GM18867 (cell line): ENCODE measurements at regions not wholly inside any gene's neighbourhood (a gene's known extent, or its start where the extent isn't known, plus 50 kb on each side); places are given as distances from the start of the nearest gene placed in this dataset.

ENCODE experiments used
- ATAC-seq: cut with Tn5 transposase; IDR thresholded peaks from one replicate; pipeline ENCODE4 v1.9.1; 2021; ENCODE audit warnings: mild to moderate bottlenecking, moderate library complexity; ENCODE audit not compliant: unreplicated experiment

GRCh38 chr9:105141976-105142250 lies 102.5 kb upstream of the SLC44A1 start:
- no peak for ATAC-seq

DNA sequence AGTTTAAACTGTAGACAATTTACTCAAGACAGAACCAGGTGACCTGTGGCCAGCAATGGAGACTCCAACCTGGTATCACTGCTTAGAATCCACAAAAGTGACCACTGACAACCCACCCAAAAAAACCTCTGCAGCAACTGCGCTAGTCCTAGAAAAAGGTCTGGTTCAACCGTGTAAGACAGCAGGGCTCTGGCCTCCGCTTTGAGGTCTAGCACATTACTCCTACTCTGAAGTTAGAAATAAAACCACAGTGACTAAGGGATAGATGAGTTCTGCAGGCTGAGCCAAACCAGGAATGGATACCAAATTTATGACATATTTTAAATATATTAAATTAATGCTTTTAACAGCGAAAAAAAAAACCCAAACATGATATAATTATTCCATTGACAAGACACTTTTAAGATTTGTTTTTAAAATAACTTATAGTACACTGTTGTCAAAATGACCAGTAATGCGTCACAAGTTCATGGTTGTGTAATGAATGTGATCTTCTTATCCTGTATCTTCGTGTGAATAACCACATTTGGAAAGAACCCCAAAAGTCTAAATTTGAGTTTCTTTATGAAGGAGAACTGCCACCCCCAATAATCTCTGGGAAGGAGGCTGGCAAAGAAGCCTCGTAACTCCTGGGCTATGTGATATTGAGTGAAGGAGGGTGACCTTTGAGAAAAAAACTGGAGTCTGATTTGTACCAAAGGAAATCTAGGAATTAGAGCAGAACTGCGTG lies 101.9 kb upstream of the SLC44A1 start:
- ATAC-seq, result no peak

DNA sequence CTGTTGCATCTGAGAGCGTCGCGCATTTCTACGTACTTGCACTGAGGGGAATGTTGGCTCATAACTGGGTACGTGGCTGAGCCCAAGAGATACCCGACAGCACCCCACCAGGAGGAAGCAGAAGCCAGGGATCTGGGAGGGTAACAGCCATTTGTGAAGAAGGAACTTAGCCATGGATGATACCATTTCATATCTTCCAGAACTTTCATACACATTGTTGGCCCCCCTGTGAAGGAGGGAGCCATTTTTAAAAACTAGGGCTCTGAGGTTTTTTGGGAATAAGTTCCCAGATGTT lies 101.4 kb upstream of the SLC44A1 start:
- no peak for ATAC-seq

DNA sequence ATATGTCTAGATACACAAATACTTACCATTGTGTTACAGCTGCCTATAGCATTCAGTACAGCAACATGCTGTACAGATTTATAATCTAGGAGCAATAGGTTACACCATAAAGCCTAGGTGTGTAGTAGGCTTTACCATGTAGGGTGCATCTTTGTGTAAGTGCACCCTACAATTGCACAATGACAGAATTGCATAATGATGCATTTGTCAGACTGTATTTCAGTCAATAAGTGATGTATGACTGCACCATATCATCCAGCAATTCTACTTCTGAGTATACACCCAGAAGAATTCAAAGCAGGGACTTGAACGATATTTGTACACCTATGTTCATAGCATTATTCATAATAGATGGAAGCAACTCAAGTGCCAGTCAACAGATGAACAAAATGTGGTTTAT lies 100.4 kb upstream of the SLC44A1 start:
- no peak for ATAC-seq

GRCh38 chr9:105144841-105145240 lies 99.6 kb upstream of the SLC44A1 start:
- no peak for ATAC-seq

- no peak for ATAC-seq
Measured at GRCh38 chr9:105146677-105147076, 97.8 kb upstream of the SLC44A1 start.

GRCh38 chr9:105147110-105147871 lies 97.2 kb upstream of the SLC44A1 start:
- no peak for ATAC-seq

GRCh38 chr9:105148328-105149006 lies 96.0 kb upstream of the SLC44A1 start:
- ATAC-seq, result no peak

DNA sequence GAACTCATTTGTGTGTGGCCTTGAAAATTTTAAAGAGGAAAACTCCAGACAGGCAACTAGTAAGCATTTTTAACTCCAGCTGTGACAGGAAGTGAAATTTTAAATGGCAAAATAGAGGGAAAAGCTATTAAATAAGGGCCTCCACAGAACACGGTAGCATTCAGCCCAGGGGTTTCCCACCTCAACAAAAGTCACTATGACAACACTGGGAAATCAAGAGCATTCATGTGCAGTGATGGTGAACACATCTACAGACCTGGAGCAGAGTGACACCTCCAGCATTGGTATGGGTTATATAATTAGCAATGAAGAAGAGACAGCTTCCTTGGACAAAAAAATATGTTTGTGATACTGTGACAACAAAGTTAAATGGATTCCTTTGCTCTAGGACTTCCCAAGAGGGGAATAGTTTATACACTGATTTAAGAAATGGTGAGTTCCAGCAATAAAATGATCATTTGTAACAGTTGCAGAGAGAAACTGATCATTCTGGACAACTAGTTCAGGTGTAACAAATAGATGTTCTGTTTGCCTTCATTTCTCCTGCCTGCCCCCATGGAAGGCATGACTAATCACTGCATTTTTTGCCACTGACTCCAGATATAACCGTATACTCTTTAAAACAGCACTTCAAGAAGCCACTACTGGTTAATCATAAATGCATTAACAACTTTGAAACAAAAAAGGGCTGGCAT lies 93.3 kb upstream of the SLC44A1 start:
- ATAC-seq, result no peak

GRCh38 chr9:105151686-105151995 lies 92.8 kb upstream of the SLC44A1 start:
- no peak for ATAC-seq

- ATAC-seq, result no peak
Measured at GRCh38 chr9:105154723-105155191, 89.7 kb upstream of the SLC44A1 start.

GRCh38 chr9:105157171-105157583 lies 87.3 kb upstream of the SLC44A1 start:
- peak; percentile 89 for ATAC-seq

DNA sequence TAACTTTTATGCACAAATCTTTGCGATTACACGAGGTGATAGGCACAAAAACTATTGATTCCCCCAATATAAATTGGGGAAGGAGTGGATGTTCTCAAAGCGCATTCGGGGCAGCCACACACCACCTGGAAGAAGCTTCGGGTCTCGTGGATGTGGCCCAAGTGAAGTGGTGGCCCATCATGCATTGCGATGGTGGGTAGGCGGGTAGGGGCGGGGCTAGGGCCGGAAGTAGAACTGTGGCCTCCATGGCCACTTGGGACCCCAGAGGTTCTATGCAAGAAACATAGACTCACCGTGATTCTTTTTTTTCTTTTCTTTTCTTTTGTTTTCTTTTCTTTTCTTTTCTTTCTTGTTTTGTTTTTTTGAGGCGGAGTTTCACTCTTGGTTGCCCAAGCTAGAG lies 86.4 kb upstream of the SLC44A1 start:
- no peak for ATAC-seq

GRCh38 chr9:105158898-105159297 lies 85.6 kb upstream of the SLC44A1 start:
- ATAC-seq, result no peak

DNA sequence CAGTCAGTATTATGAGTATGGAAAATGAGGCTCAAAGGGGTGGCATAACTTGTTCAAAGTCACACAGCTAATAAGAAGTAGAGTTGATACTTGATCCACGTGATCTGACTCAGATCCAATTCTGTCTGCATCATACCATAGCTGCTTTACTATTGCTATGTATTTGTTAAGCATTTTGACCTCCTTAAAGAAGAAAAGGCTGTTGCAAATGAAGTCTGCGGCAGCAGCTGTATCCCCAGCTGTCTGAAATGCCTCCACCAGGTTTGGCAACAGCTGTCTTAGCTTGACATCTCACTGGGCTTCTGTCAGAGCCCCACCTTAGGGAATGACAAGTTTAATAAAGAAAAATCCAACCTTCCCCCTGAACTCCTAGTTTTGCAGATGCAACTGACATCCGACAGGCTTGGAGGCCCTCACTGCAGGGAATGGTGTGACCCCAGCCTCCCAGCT lies 75.6 kb upstream of the SLC44A1 start:
- ATAC-seq, result no peak

- ATAC-seq, result no peak
Measured at GRCh38 chr9:105171076-105171475, 73.4 kb upstream of the SLC44A1 start.

GRCh38 chr9:105171589-105171988 lies 72.9 kb upstream of the SLC44A1 start:
- ATAC-seq, result no peak

GRCh38 chr9:105172436-105172835 lies 72.0 kb upstream of the SLC44A1 start:
- ATAC-seq, result no peak

GRCh38 chr9:105173306-105173705 lies 71.1 kb upstream of the SLC44A1 start:
- ATAC-seq, result no peak

- no peak for ATAC-seq
Measured at GRCh38 chr9:105173826-105174225, 70.6 kb upstream of the SLC44A1 start.

DNA sequence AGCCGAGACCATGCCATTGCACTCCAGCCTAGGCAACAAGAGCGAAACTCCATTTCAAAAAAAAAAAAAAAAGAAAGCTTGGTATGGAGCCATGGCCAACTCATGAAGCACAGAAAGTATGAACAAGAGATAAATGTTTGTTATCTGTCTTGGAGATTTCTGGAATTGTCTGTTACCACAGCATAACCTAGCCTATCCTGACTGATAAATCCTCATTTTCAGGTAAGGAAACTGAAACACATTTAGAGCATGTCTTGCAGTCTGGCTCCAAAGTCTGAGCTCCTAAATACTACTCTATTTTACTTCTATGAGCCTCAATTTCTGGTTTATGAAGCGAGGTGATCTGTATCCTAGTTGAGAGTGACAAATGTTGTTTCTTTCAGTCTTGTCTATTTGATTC lies 68.3 kb upstream of the SLC44A1 start:
- ATAC-seq, result no peak

GRCh38 chr9:105178076-105178475 lies 66.4 kb upstream of the SLC44A1 start:
- no peak for ATAC-seq
